Duodenal mucosa (tissue), 2 donors: ENCODE measurements at regions not wholly inside any gene's neighbourhood (a gene's known extent, or its start where the extent isn't known, plus 50 kb on each side); places are given as distances from the start of the nearest gene placed in this dataset.
"Not testable (repeated sequence)": the region's sequence is repeated elsewhere in the genome, so short reads cannot be mapped to it uniquely, and the experiment has no call there.

Source experiments
- H3K27ac ChIP-seq: one replicate; pipeline ENCODE4 v1.7.0; 2013; ENCODE audit warnings: low read depth, low read length
- H3K27me3 ChIP-seq, 2 donors: one replicate each; pipeline ENCODE4 v1.7.0; 2013; ENCODE audit warnings: low read length in 2 of 2, control low read depth in 1 of 2; ENCODE audit not compliant: insufficient read depth in 2 of 2, control insufficient read depth in 1 of 2
- H3K36me3 ChIP-seq, 2 donors: one replicate each; pipeline ENCODE4 v1.7.0; 2013; ENCODE audit warnings: low read length in 2 of 2, control low read depth in 1 of 2; ENCODE audit not compliant: insufficient read depth in 2 of 2, control insufficient read depth in 1 of 2
- H3K4me1 ChIP-seq, 2 donors: one replicate each; pipeline ENCODE4 v1.7.0; 2013; ENCODE audit warnings: low read length in 2 of 2, control low read depth in 1 of 2; ENCODE audit not compliant: insufficient read depth in 2 of 2, control insufficient read depth in 1 of 2
- H3K4me3 ChIP-seq, 2 donors: one replicate each; pipeline ENCODE4 v1.7.0; 2013; ENCODE audit warnings: low read length in 2 of 2, low read depth in 1 of 2
- H3K9ac ChIP-seq, 2 donors: one replicate each; pipeline ENCODE4 v1.7.0; 2013; ENCODE audit warnings: low read length in 2 of 2, low read depth in 1 of 2
- H3K9me3 ChIP-seq, 2 donors: one replicate each; pipeline ENCODE4 v1.7.0; 2013; ENCODE audit warnings: low read length in 2 of 2, control low read depth in 1 of 2; ENCODE audit not compliant: control insufficient read depth in 1 of 2

GRCh38 chr21:27036736-27037301, 69.9 kb upstream of the ADAMTS5 start:
- H3K36me3 ChIP-seq, result no peaks in the 10 kb centered on the region
- H3K9ac ChIP-seq, result no peak overlapping the region
- no peaks in the 10 kb centered on the region for H3K9me3 ChIP-seq
- no peaks in the 10 kb centered on the region for H3K27me3 ChIP-seq
- no peak overlapping the region for H3K27ac ChIP-seq
- no peaks in the 10 kb centered on the region for H3K4me1 ChIP-seq
- no peak overlapping the region for H3K4me3 ChIP-seq

- no peaks in the 10 kb centered on the region for H3K4me1 ChIP-seq
- no peak overlapping the region for H3K27ac ChIP-seq
- H3K9ac ChIP-seq, result no peak overlapping the region
- no peaks in the 10 kb centered on the region for H3K36me3 ChIP-seq
- no peaks in the 10 kb centered on the region for H3K9me3 ChIP-seq
- no peaks in the 10 kb centered on the region for H3K27me3 ChIP-seq
- H3K4me3 ChIP-seq, result no peak overlapping the region
Observed at GRCh38 chr21:27035791-27036190, 68.9 kb upstream of the ADAMTS5 start.

GRCh38 chr21:27034796-27035195, 67.9 kb upstream of the ADAMTS5 start:
- Histone ChIP-seq H3K27me3 (no peaks in the 10 kb centered on the region), H3K27ac (no peak overlapping the region), H3K4me1 (no peaks in the 10 kb centered on the region), H3K36me3 (no peaks in the 10 kb centered on the region), H3K4me3 (no peak overlapping the region), H3K9ac (no peak overlapping the region), H3K9me3 (no peaks in the 10 kb centered on the region)

- H3K9ac ChIP-seq, result no peak overlapping the region
- no peak overlapping the region for H3K4me3 ChIP-seq
- no peaks in the 10 kb centered on the region for H3K36me3 ChIP-seq
- no peak overlapping the region for H3K27ac ChIP-seq
- H3K27me3 ChIP-seq, result no peaks in the 10 kb centered on the region
- H3K4me1 ChIP-seq, result no peaks in the 10 kb centered on the region
- no peaks in the 10 kb centered on the region for H3K9me3 ChIP-seq
Observed at GRCh38 chr21:27033471-27033870, 66.6 kb upstream of the ADAMTS5 start.

GRCh38 chr21:27026501-27026900, 59.6 kb upstream of the ADAMTS5 start:
- Histone ChIP-seq H3K9me3 (no peaks in the 10 kb centered on the region), H3K4me3 (no peak overlapping the region), H3K4me1 (no peaks in the 10 kb centered on the region), H3K27ac (no peak overlapping the region), H3K9ac (no peak overlapping the region), H3K36me3 (no peaks in the 10 kb centered on the region), H3K27me3 (no peaks in the 10 kb centered on the region)

GRCh38 chr21:27025708-27026107, 58.8 kb upstream of the ADAMTS5 start:
- not testable (repeated sequence) for H3K4me1 ChIP-seq, H3K4me3 ChIP-seq, H3K27me3 ChIP-seq, H3K36me3 ChIP-seq, H3K27ac ChIP-seq, H3K9ac ChIP-seq, H3K9me3 ChIP-seq

GRCh38 chr21:27024971-27025370, 58.1 kb upstream of the ADAMTS5 start:
- Histone ChIP-seq H3K36me3 (no peaks in the 10 kb centered on the region), H3K9me3 (no peaks in the 10 kb centered on the region), H3K4me3 (no peak overlapping the region), H3K9ac (no peak overlapping the region), H3K27me3 (no peaks in the 10 kb centered on the region), H3K27ac (no peak overlapping the region), H3K4me1 (no peaks in the 10 kb centered on the region)

GRCh38 chr21:27024301-27024700, 57.4 kb upstream of the ADAMTS5 start:
- Histone ChIP-seq H3K4me3 (no peak overlapping the region), H3K27me3 (no peaks in the 10 kb centered on the region), H3K9ac (no peak overlapping the region), H3K4me1 (no peaks in the 10 kb centered on the region), H3K27ac (no peak overlapping the region), H3K9me3 (no peaks in the 10 kb centered on the region), H3K36me3 (no peaks in the 10 kb centered on the region)

- Histone ChIP-seq H3K27ac (no peak overlapping the region), H3K9me3 (no peaks in the 10 kb centered on the region), H3K4me3 (no peak overlapping the region), H3K9ac (no peak overlapping the region), H3K36me3 (no peaks in the 10 kb centered on the region), H3K4me1 (no peaks in the 10 kb centered on the region), H3K27me3 (no peaks in the 10 kb centered on the region)
Observed at GRCh38 chr21:27023186-27023585, 56.3 kb upstream of the ADAMTS5 start.

- no peak overlapping the region for H3K9ac ChIP-seq
- no peak overlapping the region for H3K4me3 ChIP-seq
- H3K36me3 ChIP-seq, result no peaks in the 10 kb centered on the region
- no peaks in the 10 kb centered on the region for H3K27me3 ChIP-seq
- H3K4me1 ChIP-seq, result no peaks in the 10 kb centered on the region
- no peak overlapping the region for H3K27ac ChIP-seq
- H3K9me3 ChIP-seq, result peaks cover 0 to 2% of the 10 kb centered on the region in 2 donors
Observed at GRCh38 chr21:27021801-27022200, 54.9 kb upstream of the ADAMTS5 start.

GRCh38 chr21:27021046-27021445, 54.2 kb upstream of the ADAMTS5 start:
- no peaks in the 10 kb centered on the region for H3K4me1 ChIP-seq
- no peaks in the 10 kb centered on the region for H3K36me3 ChIP-seq
- no peaks in the 10 kb centered on the region for H3K27me3 ChIP-seq
- no peak overlapping the region for H3K27ac ChIP-seq
- no peak overlapping the region for H3K9ac ChIP-seq
- no peak overlapping the region for H3K4me3 ChIP-seq
- H3K9me3 ChIP-seq, result peaks cover 0 to 2% of the 10 kb centered on the region in 2 donors
